GM19467 (cell line): ENCODE measurements at regions not wholly inside any gene's neighbourhood (a gene's known extent, or its start where the extent isn't known, plus 50 kb on each side); places are given as distances from the start of the nearest gene placed in this dataset.

Experiments
- ATAC-seq: cut with Tn5 transposase; IDR thresholded peaks from one replicate; pipeline ENCODE4 v1.9.1; 2021; ENCODE audit warnings: mild to moderate bottlenecking, moderate library complexity; ENCODE audit not compliant: unreplicated experiment

GRCh38 chr14:97697772-97698171 is 900.6 kb downstream of the VRK1 start:
- no peak for ATAC-seq

DNA sequence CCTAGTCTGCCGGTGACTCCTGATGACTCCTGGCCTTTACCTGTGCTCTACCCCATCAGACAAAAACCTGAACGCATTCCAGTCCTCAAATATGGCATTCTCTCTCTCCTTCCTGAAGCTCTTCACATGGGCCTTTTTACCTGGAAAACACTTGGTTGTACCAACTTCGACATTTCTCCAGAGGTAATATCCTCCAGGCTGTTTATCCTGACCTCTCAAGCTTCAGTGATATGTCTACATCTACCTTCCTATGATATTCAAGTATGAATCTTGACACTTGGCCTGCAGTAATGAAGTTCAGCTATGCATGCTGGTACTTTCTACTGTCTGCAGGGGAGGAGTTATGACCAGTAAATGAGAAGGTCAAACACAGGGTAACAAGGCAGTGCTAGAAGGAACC is 901.8 kb downstream of the VRK1 start:
- no peak for ATAC-seq

DNA sequence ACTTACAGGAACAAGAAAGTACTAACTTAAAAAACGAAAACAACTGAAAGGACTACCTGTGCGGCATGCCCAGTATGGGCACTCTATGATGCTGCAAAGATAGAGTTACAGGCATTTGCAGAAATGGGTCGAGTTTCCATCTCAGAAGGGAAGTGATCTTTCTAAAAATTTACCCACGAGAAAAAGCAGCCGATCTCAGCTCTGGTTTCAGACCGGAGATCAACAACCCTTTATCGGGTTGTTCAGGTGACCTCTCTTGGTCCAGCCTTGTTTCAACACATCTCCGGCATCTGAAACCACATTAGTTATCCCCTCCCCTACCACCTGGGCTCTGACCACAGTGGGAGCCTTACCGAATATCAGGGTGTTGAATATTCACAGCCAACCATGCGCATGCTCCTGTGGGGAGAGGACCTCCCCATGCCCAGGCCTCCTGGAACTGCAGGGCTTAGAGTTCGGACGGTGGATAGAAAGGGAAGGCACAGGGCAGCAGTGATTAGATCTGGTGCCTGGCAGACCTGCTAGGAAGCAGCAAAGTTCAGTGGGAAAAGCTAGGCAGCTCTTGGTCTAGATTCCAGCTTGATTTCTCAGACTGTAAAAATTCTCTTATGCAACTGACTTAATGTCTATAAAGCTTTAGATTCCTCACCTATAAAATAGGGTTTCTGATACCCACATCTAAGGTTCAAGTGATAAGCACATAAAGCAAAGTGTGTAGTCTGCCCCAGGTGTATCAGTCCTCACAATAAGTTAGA is 906.0 kb downstream of the VRK1 start:
- no peak for ATAC-seq

DNA sequence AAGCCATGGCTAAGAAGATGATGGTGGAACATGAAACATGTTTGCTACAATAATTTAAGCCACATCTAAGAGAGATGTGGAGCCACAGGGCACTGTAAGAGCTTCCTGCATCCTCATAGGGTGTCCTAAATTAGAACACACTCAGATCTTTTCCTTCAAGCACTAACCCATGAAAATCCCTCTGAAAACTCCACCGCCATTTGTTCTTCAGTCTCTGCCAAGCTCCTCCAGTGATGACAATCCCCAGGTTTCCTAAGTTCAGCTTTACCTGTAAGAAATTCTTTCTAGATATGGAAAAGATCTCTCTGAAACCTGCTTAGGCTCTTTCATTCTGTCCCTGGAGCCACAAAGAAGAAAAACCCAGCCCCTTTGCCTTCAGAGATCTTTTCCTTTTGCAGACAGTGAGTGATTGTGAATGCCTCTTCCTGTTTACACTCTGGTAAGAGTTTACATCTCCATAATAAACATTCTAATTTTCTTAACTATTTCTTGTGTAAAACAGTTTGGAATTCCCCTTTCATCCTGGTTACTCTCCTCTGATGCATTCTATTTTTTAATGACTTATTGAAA is 907.2 kb downstream of the VRK1 start:
- ATAC-seq, result no peak

DNA sequence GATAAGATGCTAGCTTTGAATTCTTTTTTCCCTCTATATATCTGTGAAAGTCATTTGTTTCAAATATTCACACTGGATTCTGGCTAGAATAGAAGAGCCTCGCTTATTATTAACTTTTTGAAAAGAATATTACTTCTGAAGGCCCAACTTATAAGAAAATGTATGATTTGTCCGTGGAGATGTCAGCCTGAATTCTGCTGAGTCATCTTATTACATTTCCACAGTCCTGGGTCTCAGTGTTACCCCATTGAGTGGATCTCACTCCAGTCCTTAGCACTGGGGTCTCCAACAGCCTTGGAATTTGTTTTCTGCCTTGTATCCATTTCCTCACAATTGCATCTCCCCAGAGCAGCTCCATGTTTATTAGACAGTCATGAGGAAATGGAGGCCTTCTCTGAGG is 907.9 kb downstream of the VRK1 start:
- no peak for ATAC-seq

DNA sequence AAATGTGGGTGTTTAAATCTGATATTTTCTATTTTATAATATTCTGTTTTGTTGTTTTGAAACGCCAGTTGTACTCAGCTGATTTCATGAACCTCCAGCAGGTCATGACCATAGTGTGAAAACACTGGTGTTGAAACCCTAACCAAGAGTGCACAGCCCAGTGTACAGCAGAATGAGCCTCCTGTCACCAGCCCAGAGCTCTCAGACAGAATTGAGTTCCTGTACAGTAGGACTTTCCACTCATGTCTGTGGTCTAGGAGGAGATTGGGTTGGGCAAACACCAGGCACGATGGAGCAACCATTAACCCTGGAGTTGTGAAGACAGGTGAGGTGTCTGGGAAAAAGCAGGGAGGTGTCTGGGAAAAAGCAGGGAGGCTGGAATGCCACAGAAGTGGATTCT is 908.8 kb downstream of the VRK1 start:
- ATAC-seq, result no peak

- ATAC-seq, result no peak
Measured at GRCh38 chr14:97706819-97707218, 909.6 kb downstream of the VRK1 start.

GRCh38 chr14:97707603-97708002 is 910.4 kb downstream of the VRK1 start:
- no peak for ATAC-seq

DNA sequence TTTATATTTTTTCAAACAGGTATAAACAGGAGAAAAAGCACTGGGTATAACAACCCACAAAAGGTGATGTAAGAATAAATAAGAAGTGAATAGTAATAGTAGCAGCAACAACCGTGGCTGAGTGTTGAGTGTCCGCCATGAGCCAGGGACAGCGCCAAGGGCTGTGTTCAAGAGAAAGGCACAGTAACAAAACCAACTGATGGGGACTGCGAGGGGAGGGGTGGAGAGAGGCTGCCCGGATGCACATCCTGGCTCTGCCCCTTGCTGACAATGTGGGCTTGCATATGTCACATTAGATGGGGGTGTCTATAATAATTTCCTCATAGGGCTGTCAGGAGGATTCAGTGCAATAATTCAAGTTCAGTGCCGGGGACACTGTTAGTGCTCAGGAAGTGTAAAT is 912.4 kb downstream of the VRK1 start:
- no peak for ATAC-seq

GRCh38 chr14:97710726-97711125 is 913.5 kb downstream of the VRK1 start:
- no peak for ATAC-seq

GRCh38 chr14:97712471-97712870 is 915.3 kb downstream of the VRK1 start:
- no peak for ATAC-seq

- no peak for ATAC-seq
Measured at GRCh38 chr14:97713023-97713422, 915.8 kb downstream of the VRK1 start.

GRCh38 chr14:97718886-97719442 is 921.8 kb downstream of the VRK1 start:
- ATAC-seq, result no peak

- no peak for ATAC-seq
Measured at GRCh38 chr14:97719931-97720330, 922.7 kb downstream of the VRK1 start.

DNA sequence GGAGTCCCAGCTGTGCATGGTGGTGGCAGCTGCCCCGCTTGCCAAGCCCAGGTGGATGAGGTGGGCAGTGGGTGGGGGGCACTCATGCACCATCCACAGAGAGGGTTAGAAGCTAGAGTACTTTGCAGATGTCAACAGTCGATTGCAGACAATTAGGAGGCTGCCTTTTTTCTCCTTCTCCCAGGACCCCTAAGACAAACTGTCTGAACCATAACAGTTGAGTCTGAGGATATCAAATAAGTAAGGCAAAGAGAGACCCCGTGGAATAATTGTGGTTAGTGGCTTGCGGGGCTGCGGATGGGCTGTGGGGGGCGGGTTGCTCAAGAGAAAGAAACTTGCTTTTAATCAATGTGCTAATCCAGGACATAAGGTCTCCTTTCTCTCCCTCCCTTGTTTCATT is 926.2 kb downstream of the VRK1 start:
- ATAC-seq, result no peak

- no peak for ATAC-seq
Measured at GRCh38 chr14:97723819-97724218, 926.6 kb downstream of the VRK1 start.

DNA sequence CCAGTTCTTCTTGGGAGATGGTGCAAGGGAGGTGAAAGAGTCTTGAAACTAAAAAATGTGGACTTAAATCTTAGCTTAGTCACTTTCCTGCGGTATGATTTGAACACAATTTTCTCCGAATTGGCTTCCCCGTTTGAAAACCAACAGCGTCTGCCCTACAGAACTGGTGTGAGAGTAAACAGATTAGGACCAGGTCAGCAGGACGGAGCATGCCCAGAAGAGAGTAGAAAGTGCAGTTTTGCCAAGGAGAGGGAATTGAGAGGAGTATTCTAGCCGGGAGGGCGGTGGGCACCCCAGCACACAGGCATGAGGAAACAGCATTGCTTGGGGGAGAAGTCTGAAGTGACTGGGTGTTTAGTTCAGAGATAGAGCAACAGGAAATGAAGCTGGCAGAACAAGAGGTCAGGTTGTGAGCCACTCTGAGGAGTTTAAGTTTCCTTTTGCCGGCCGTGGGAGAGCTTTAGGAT is 927.1 kb downstream of the VRK1 start:
- ATAC-seq, result no peak

- ATAC-seq, result no peak
Measured at GRCh38 chr14:97726676-97727075, 929.5 kb downstream of the VRK1 start.

DNA sequence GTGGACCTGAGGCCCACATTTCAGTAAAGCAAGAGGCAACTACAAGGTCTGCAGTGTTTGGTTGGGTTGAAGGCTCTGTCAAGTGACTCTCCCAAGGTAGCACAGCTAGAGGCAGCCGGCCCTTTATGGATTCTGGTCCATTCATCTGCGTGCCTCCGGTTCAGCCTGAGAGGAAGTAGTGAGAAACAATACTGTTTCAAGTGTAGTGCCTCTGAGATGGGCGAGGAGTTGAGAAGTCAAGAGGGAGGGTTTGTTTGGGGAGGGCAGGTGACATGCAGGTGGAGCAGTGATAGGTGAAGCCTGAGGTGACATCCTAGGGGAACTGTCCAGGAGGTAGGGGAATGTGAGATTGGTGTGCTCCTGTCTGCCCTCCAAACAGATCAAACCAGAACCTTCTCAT is 933.5 kb downstream of the VRK1 start:
- ATAC-seq, result no peak

- ATAC-seq, result no peak
Measured at GRCh38 chr14:97731800-97732199, 934.6 kb downstream of the VRK1 start.

DNA sequence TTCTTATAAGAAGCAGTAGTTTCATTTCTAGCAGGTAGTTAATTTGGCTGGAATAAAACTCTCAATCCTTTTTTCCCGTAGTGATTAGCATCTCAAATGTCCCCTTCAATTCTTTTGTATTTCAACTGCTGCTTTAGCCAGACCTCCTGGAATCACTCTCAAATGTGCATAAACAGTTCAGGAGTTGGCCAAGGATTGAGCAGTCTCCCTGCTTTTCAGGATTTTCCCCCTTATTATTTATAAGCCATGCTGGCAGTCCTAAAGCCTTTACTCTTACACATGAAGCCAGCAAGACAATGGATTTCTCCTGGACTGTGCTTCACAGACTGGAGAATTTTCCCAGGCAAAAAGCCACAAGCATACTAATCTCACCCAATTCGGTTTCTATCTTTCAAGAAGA is 950.1 kb downstream of the VRK1 start:
- ATAC-seq, result no peak

DNA sequence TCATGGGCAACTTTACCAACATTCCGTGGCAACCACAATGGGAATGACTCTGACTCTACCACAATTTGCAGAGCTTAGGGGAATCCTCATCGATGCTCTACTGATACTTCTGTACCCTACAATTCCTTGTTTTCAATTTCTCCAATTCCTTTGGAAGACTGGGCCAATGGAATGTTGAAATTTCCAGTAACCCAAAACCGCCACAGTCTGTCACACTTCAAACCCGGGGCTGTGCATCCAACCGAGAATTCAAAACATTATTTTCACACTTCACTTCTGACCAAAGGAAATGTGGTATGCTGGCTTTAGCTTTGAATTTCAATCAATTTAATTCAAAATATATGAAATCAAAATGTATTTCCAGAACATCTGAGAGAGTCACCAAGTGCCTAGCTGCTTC is 951.4 kb downstream of the VRK1 start:
- ATAC-seq, result no peak
